SJSA1 (cell line): ENCODE measurements at regions not wholly inside any gene's neighbourhood (a gene's known extent, or its start where the extent isn't known, plus 50 kb on each side); places are given as distances from the start of the nearest gene placed in this dataset.

Experiments used
- DNase-seq, 2 experiments: peaks; one replicate each; pipeline ENCODE4 v3.0.0-alpha.2; 2015 to 2020; ENCODE audit warnings: low spot score in 2 of 2, low read depth in 1 of 2
- H3K27ac ChIP-seq: fragments of 250-450 bp; sonication (Bioruptor Pico); 2 replicates; pipeline ENCODE4 v1.5.1; 2020; ENCODE audit warnings: mild to moderate bottlenecking, moderate library complexity
- H3K27me3 ChIP-seq: fragments of 250-450 bp; sonication (Bioruptor Pico); replicated peaks from 2 replicates; pipeline ENCODE4 v1.5.1; 2020; ENCODE audit warnings: mild to moderate bottlenecking, moderate library complexity
- H3K36me3 ChIP-seq: fragments of 250-450 bp; sonication (Bioruptor Pico); 2 replicates; pipeline ENCODE4 v1.5.1; 2020; ENCODE audit warnings: mild to moderate bottlenecking
- H3K4me1 ChIP-seq: fragments of 250-450 bp; sonication (Bioruptor Pico); replicated peaks from 2 replicates; pipeline ENCODE4 v1.6.1; 2021; ENCODE audit warnings: mild to moderate bottlenecking
- H3K4me3 ChIP-seq: fragments of 250-450 bp; sonication (Bioruptor Pico); 2 replicates; pipeline ENCODE4 v1.5.1; 2020; ENCODE audit warnings: mild to moderate bottlenecking
- H3K9me3 ChIP-seq: fragments of 250-450 bp; sonication (Bioruptor Pico); replicated peaks from 2 replicates; pipeline ENCODE4 v1.5.1; 2020; ENCODE audit warnings: mild to moderate bottlenecking

DNA sequence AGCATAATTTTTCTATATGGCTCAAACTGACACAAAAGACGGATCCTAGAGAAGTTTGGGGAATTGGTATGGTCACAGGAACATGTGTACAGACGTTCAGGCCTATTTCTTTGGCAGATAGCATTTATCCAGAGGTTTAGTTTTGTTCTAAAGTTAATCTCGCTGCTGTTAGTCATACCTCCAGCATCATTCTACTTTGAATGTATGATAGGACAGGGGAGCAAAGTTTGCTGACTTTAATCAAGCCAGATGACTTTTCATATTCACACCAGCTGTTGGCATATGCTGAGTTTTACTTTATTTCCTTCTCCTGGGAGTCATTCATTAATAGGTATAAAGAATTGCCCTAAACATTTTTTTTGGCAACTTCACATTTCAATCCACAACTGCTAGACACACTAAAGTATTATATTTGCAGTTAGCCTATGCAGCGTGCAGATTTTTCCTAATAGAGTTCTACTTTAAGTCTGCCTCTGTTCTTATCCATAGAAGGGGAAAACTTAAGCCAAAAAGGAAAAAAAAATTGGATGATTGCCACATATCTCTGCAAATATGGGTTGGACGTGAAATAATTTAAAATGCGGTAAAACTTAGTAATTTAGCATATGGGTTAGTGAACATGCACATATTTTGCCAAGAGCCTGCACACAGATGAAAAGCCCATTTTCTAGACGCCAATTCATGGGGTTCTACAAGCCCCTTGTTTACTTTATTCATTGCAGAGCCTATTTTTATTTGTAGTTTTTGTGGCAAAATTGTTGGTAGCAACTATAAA, 213.1 kb downstream of the C7orf25 start:
- H3K27ac ChIP-seq, result no peak overlapping the region
- no peaks in the 10 kb centered on the region for H3K9me3 ChIP-seq
- no peaks in the 10 kb centered on the region for H3K4me1 ChIP-seq
- no peak overlapping the region for H3K4me3 ChIP-seq
- no peaks in the 10 kb centered on the region for H3K27me3 ChIP-seq
- H3K36me3 ChIP-seq, result no peaks in the 10 kb centered on the region
- no peak for DNase-seq

DNA sequence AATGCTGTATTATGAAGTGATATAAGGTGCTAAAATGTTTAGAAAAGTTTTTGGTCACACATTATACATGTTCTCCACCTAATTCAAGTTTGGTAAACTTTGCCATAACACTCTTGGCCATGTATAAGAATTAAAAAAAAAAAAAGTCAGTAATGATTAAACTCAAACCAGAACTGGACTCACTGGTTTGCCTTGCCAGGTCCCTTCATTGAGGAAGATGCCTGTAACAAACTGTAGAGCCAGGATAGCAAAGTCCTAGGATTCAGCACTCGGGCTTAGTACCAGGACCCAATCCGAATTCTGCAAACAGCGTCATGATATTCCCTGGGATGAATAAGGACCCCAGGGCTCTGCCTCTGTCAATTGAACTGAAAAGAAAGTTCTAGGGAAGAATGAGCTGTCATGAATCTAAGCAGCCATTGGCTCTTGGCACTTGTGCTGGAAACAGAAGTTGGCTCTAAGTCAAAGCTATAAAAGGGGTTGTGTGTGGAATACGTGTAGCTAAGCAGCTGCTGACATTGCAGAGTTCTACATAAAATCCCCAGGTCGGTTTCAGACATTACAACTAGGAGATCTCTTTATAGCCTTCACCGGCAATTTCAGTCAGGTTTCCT, 216.9 kb downstream of the C7orf25 start:
- no peaks in the 10 kb centered on the region for H3K27me3 ChIP-seq
- no peak overlapping the region for H3K4me3 ChIP-seq
- H3K27ac ChIP-seq, result no peak overlapping the region
- no peak for DNase-seq
- no peaks in the 10 kb centered on the region for H3K4me1 ChIP-seq
- no peaks in the 10 kb centered on the region; the same call in 1 of the 2 replicates for H3K9me3 ChIP-seq
- H3K36me3 ChIP-seq, result no peaks in the 10 kb centered on the region

DNA sequence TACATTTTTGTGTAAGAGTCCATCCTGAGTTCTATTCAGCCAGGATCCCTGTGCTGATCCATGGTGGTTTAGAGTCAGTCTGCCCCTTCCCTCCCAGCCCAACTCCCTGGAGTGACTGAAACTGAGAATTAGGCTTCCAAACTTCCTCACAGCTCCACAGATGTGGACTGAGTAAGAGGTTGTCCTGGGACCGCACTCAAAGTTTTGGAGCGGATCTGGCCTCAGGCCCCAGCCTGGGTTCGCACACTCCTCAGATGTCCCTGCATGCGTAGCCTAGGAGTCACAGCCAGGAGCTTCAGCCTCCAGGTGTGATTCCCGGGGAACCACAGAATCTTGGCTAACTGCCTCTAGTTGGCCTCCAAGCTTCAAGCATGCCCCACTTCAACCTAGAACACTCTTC, 218.1 kb downstream of the C7orf25 start:
- no peak for DNase-seq
- H3K4me1 ChIP-seq, result no peaks in the 10 kb centered on the region
- no peak overlapping the region for H3K27ac ChIP-seq
- no peaks in the 10 kb centered on the region; the same call in 1 of the 2 replicates for H3K9me3 ChIP-seq
- no peak overlapping the region for H3K4me3 ChIP-seq
- no peaks in the 10 kb centered on the region for H3K27me3 ChIP-seq
- H3K36me3 ChIP-seq, result no peaks in the 10 kb centered on the region

DNA sequence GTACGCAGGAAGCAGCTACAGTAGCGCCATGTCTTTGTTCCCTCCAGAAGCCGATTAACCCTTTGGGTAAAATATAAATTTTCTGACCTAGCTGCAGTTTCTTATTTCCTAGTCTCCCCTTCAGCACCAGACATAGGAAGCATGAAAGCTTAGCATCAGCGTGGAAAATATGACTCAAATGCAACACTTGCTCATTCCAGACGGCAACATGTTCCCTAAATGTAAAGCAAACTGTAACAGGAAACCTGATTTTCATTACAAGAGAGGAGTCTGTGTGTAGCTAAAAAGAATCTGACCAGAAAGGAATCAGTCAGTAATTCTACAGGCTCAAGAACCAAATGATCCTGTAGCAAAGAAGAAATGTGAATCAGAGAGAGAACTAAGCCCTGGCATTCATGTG, 219.2 kb downstream of the C7orf25 start:
- Histone ChIP-seq H3K27ac (no peak overlapping the region), H3K4me1 (no peaks in the 10 kb centered on the region), H3K36me3 (no peaks in the 10 kb centered on the region), H3K27me3 (no peaks in the 10 kb centered on the region), H3K9me3 (no peaks in the 10 kb centered on the region; the same call in 1 of the 2 replicates), H3K4me3 (no peak overlapping the region)
- DNase-seq, result no peak

DNA sequence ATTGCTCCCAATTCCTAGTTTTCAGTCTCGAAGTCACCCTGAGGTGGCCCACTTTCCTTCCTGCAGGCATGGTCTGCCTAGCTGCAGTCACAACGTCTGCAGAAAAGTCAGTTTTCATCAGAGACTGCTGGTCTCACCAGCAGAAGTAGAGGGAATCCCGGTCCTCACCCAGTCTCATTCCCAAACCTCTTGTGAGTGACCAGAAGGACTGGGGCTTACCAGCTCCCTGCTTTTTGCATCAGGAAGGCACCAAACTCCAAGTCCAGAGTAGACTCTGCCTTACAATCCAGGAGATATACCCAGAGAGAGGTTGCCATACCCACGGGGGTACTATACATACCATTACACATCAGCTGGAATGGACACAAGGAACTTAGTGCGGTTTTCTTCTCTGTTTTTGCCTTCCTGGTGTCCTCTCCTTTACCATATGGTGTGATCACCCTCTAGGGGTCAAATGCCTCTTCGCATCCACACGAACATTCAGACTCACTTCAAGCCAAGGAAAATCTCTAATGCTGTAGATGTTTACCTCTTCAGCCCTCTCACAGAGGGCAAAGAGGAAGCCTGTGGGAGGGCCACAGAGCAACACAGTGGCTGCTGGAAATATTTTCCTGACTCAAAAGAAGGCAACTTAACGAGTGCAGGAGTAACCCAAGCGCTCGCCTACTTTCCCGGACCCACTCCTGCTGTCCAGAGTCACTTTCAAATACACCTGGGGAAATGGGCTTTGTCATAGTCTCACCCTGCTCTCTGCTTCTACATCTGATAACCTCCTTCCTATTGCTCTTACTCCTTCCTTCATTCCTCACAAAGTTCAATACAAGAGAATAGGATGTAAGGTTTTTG, 220.9 kb downstream of the C7orf25 start:
- no peak overlapping the region for H3K27ac ChIP-seq
- H3K36me3 ChIP-seq, result no peaks in the 10 kb centered on the region
- H3K4me3 ChIP-seq, result no peak overlapping the region
- no peaks in the 10 kb centered on the region; the same call in 1 of the 2 replicates for H3K9me3 ChIP-seq
- peak in 1 of 2 experiments; percentile 12 for DNase-seq
- no peaks in the 10 kb centered on the region for H3K27me3 ChIP-seq
- no peaks in the 10 kb centered on the region for H3K4me1 ChIP-seq

DNA sequence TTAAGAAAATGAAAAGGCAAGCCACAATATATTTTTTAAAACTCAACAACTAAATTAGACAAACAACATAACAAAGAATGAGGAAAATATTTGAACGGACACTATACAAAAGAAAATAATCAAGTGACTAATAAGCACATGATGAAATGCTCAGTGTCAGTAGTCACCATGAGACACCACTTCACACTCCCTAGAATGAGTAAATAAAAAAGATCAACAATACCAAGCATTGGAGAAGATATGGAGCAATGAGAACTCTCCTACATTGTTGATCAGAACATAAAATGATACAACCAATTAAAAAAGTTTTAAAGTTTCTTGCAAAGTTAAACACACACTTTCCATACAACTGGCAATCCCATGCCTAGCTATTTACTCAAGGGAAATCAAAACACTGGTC, 222.2 kb downstream of the C7orf25 start:
- Histone ChIP-seq H3K9me3 (no peaks in the 10 kb centered on the region; the same call in 1 of the 2 replicates), H3K27me3 (no peaks in the 10 kb centered on the region), H3K4me3 (no peak overlapping the region), H3K27ac (no peak overlapping the region), H3K36me3 (no peaks in the 10 kb centered on the region), H3K4me1 (no peaks in the 10 kb centered on the region)
- DNase-seq, result no peak

DNA sequence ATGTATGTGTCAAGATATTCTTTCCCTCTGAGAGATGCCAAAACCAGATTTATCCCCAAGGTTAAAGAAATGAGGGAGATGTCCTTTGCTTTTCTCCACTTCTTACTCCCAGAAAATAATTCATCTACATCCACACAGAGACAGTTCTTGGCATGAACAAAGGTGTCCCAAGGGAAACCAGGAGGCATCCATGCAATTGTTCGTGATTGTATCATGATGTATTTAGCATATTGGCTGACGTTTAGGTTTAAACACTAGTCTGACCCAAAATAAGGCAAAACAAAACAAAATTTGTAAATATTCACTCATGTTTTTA, 223.9 kb downstream of the C7orf25 start:
- H3K27me3 ChIP-seq, result no peaks in the 10 kb centered on the region

DNA sequence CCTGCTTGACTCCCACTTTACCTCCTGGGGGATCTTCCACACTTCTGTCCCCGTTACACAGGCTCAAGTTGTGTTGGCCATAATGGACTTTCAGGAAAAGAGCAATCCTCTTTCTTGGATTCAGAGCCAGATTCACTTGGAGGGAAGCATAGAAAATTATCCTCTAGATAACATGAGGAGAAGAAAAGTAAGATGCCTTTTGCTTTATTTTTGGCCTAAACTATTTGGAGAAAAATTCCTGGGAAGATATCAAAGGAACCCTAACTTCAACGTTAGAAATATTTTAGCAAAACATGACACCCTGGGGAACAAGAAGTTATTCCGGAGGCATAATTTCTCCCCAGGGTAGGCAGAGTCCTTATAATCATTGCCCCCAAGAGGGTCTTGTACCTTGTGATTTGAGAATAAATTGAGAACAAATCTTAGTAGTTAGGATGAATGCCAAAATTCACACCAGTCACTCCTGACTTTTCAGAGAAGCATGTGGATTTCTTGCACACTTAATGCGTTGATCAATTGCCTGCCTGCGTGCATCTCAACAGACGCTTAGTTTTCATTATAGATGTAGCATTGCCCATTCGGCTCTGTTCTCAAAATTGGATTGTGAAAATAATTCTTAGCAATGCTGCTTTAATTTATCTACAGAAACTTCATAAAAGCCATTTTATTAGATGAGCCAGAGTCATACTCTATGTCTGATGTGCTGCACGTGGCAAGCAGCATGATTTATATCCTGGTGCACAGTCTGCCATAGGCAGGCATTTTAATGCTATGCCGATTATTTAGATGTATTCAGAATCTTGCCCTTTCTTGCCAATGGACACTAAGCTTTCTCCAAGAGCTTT, 224.4 kb downstream of the C7orf25 start:
- H3K36me3 ChIP-seq, result no peaks in the 10 kb centered on the region
- no peak for DNase-seq
- H3K4me3 ChIP-seq, result no peak overlapping the region
- H3K9me3 ChIP-seq, result no peaks in the 10 kb centered on the region; the same call in 1 of the 2 replicates
- H3K27ac ChIP-seq, result no peak overlapping the region
- no peaks in the 10 kb centered on the region for H3K27me3 ChIP-seq
- H3K4me1 ChIP-seq, result no peaks in the 10 kb centered on the region

More for the DNA sequence above, 223.9 kb downstream of the C7orf25 start:
- Histone ChIP-seq H3K9me3 (no peaks in the 10 kb centered on the region; the same call in 1 of the 2 replicates), H3K27ac (no peak overlapping the region), H3K36me3 (no peaks in the 10 kb centered on the region), H3K4me3 (no peak overlapping the region), H3K4me1 (no peaks in the 10 kb centered on the region)
- no peak for DNase-seq

DNA sequence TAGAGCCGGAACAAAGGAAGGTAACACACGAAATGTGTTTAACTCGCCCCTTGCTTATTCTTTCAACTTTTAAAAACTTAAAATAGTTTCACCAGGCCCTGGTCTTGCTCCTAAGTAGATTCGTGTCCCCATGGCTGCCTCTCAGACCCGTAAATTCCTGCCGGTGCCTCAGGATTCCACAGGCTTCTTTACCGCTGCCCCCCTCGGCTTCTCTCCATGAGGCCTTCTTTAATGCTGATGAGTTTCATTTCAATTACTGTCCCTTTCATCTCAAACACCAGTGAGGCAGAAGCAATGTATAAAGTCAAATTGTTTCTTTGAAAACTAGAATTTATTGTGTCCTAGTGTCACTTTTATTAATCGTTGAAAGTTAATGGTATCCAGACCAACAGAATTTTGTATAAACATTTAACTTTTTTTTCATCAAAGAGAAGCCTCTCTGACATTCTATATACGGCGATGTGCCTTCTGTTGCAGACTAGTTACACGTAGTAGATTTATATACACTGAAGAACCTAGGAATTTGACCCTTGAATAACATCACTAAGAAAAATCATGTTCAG, 225.2 kb downstream of the C7orf25 start:
- H3K9me3 ChIP-seq, result no peaks in the 10 kb centered on the region; the same call in 1 of the 2 replicates
- no peaks in the 10 kb centered on the region for H3K27me3 ChIP-seq
- DNase-seq, result no peak
- H3K27ac ChIP-seq, result no peak overlapping the region
- H3K4me3 ChIP-seq, result no peak overlapping the region
- H3K4me1 ChIP-seq, result no peaks in the 10 kb centered on the region
- no peaks in the 10 kb centered on the region for H3K36me3 ChIP-seq

DNA sequence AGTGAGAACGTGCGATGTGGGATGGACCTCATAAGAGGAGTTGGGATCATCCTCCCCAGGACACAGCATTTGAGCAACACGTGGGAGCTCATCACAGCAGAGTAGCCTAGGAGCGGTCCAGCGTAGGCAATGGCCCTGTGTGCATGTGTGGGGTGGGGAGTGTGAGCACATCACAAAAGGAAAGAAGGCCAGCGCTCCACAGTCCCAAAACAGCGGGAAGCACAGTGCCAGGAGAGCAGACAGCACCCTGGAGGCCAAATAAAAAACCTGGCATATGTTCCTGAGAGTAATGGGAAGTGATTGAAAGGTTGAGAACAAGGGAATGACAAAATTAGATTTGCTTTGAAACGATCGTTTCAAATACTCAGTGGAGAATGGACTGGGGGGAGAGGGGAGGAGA, 226.0 kb downstream of the C7orf25 start:
- DNase-seq, result no peak
- Histone ChIP-seq H3K4me3 (no peak overlapping the region), H3K27me3 (no peaks in the 10 kb centered on the region), H3K36me3 (no peaks in the 10 kb centered on the region), H3K4me1 (no peaks in the 10 kb centered on the region), H3K9me3 (no peaks in the 10 kb centered on the region; the same call in 1 of the 2 replicates), H3K27ac (no peak overlapping the region)

DNA sequence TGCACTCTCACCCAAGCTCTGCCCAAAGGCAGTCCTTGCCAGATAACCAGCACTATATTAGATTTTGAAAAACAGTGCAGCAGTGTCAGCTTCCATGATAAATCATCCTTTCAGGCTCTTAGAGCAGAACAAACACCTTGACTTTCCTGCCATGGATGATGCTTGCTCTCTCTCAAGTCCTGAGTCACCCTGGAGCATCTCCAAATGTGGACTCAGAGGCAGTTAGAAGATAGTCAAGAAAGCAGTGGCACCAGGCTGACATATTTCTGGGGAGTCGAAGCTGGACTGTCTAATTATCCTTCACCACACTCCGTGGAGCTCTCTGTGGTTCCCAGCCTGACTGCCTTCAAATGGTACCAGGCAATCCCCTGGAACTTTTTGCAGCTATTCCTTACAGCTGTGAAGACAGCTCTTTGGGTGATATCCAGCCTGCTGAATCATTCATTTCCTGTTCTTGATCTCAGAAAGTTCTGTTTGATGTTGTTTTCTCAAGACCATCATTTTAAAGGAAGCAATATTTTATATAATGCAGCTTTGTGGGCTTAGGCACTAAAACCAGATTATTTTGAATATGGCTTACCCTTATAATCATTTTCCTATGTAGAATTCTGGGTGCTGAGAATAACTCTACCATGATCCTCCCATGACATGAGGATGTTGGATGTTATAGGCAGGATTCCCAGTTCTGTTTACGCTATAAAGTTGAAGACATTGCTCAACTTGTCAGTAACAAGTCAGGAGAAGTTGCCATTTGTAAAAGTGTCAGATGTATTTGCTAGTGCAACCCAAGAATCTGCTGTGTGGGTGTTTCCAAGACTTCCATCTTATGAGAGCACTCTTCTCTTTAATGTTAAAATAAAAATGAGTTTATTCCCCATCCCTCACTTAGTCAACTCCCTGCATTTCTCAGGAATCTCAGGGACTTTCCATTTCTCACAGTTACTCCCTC, 233.8 kb downstream of the C7orf25 start:
- no peak overlapping the region for H3K4me3 ChIP-seq
- no peaks in the 10 kb centered on the region for H3K27me3 ChIP-seq
- no peaks in the 10 kb centered on the region for H3K9me3 ChIP-seq
- no peaks in the 10 kb centered on the region for H3K36me3 ChIP-seq
- no peak for DNase-seq
- H3K4me1 ChIP-seq, result no peaks in the 10 kb centered on the region
- no peak overlapping the region for H3K27ac ChIP-seq

DNA sequence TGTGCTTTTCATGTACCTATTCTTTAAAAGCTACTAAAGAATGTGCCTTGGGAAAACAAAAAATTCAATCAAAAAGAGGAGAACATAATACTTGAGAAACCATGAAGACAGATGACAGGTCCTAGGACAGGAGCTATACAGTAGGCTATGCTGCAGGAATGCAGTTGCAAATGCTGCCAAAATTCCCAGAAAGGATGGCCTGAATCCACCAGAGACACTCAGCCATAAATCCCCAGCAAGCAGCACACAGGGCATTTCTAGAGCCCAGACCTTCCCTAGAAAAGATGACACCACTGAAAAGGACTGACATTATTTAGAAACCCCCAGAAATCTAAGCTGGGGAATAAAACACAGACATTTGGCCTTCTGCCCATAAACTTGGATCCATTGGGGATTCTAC, 237.3 kb downstream of the C7orf25 start:
- Histone ChIP-seq H3K4me3 (no peak overlapping the region), H3K27me3 (no peaks in the 10 kb centered on the region), H3K36me3 (no peaks in the 10 kb centered on the region), H3K4me1 (no peaks in the 10 kb centered on the region), H3K9me3 (no peaks in the 10 kb centered on the region), H3K27ac (no peak overlapping the region)
- no peak for DNase-seq
